ENCODE measurements at regions not wholly inside any gene's neighbourhood (a gene's known extent, or its start where the extent isn't known, plus 50 kb on each side); places are given as distances from the start of the nearest gene placed in this dataset.

DNA sequence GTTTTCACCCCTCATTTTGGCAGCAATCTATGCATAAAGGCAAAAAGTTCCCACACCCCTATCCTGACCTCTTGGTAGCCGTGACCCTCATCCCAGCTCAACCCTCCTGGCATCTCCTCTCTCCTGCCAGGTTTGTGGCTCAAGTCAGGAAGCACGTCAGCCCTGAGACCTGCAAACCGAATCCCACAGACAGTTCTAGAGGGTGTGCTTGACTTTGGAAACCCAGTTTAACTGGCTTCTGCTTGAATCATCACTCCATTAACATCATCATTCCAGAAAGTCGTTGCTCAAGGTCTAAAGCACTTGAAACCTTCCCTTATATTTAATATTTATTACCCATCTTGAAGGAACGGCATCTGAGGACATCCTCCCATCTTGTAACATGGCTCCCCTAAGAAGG, 133.4 kb upstream of the ERG start:
- TF ChIP-seq, protein P1, sequence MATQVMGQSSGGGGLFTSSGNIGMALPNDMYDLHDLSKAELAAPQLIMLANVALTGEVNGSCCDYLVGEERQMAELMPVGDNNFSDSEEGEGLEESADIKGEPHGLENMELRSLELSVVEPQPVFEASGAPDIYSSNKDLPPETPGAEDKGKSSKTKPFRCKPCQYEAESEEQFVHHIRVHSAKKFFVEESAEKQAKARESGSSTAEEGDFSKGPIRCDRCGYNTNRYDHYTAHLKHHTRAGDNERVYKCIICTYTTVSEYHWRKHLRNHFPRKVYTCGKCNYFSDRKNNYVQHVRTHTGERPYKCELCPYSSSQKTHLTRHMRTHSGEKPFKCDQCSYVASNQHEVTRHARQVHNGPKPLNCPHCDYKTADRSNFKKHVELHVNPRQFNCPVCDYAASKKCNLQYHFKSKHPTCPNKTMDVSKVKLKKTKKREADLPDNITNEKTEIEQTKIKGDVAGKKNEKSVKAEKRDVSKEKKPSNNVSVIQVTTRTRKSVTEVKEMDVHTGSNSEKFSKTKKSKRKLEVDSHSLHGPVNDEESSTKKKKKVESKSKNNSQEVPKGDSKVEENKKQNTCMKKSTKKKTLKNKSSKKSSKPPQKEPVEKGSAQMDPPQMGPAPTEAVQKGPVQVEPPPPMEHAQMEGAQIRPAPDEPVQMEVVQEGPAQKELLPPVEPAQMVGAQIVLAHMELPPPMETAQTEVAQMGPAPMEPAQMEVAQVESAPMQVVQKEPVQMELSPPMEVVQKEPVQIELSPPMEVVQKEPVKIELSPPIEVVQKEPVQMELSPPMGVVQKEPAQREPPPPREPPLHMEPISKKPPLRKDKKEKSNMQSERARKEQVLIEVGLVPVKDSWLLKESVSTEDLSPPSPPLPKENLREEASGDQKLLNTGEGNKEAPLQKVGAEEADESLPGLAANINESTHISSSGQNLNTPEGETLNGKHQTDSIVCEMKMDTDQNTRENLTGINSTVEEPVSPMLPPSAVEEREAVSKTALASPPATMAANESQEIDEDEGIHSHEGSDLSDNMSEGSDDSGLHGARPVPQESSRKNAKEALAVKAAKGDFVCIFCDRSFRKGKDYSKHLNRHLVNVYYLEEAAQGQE (IDR thresholded peaks at IDR 0.05; ENCODE audit: borderline replicate concordance) = no peak
- TF ChIP-seq, protein P2, sequence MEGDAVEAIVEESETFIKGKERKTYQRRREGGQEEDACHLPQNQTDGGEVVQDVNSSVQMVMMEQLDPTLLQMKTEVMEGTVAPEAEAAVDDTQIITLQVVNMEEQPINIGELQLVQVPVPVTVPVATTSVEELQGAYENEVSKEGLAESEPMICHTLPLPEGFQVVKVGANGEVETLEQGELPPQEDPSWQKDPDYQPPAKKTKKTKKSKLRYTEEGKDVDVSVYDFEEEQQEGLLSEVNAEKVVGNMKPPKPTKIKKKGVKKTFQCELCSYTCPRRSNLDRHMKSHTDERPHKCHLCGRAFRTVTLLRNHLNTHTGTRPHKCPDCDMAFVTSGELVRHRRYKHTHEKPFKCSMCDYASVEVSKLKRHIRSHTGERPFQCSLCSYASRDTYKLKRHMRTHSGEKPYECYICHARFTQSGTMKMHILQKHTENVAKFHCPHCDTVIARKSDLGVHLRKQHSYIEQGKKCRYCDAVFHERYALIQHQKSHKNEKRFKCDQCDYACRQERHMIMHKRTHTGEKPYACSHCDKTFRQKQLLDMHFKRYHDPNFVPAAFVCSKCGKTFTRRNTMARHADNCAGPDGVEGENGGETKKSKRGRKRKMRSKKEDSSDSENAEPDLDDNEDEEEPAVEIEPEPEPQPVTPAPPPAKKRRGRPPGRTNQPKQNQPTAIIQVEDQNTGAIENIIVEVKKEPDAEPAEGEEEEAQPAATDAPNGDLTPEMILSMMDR (IDR thresholded peaks at IDR 0.05; ENCODE audit: poor library complexity, severe bottlenecking) = no peak

All from neural cell (in vitro differentiated cells).